ENCODE measurements at regions not wholly inside any gene's neighbourhood (a gene's known extent, or its start where the extent isn't known, plus 50 kb on each side); places are given as distances from the start of the nearest gene placed in this dataset.

- H3K36me3 Mint-ChIP-seq: no peaks in the 10 kb centered on the region
- Histone ChIP-seq H3K4me2 (replicated peaks; ENCODE audit: extremely low read depth, low read length, poor library complexity, severe bottlenecking) (no peak overlapping the region), H3K4me1 (ENCODE audit: control insufficient read depth in 1 of 2, insufficient read depth in 2 of 2, low read length in 2 of 2) (no peaks in the 10 kb centered on the region), H3K9me3 (replicated peaks in 1 of 2; ENCODE audit: control insufficient read depth in 1 of 2, insufficient read depth in 1 of 2, low read length in 2 of 2) (no peaks in the 10 kb centered on the region), H3K79me2 (ENCODE audit: insufficient read depth, low read length) (no peaks in the 10 kb centered on the region), H2AFZ (ENCODE audit: insufficient read depth, low read depth, low read length, poor library complexity, severe bottlenecking) (no peak overlapping the region), H3K36me3 (replicated peaks in 1 of 2; ENCODE audit: control insufficient read depth in 1 of 2, insufficient read depth in 2 of 2, low read length in 2 of 2) (no peaks in the 10 kb centered on the region), H3K27me3 (ENCODE audit: control insufficient read depth in 2 of 2, insufficient read depth in 2 of 2, low read length in 2 of 2) (no peaks in the 10 kb centered on the region), H3K4me3 (replicated peaks in 1 of 3; ENCODE audit: low read depth in 2 of 3, low read length in 3 of 3) (no peak overlapping the region), H3K9ac (ENCODE audit: insufficient read depth, low read length, poor library complexity, severe bottlenecking) (no peak overlapping the region), H3K27ac (ENCODE audit: low read depth in 1 of 2, low read length in 2 of 2) (no peak overlapping the region), H4K20me1 (ENCODE audit: insufficient read depth, low read length) (no peaks in the 10 kb centered on the region)
- no peaks in the 10 kb centered on the region for H3K27me3 Mint-ChIP-seq (ENCODE audit: low read depth in 3 of 3)
- no peak for DNase-seq
- H3K4me1 Mint-ChIP-seq: no peaks in the 10 kb centered on the region
- intact Hi-C loops (cut with micrococcal nuclease): no loop called here
- peaks cover 0 to 4% (median 2%) of the 10 kb centered on the region in 7 donors for H3K9me3 Mint-ChIP-seq
- WGBS (ENCODE audit: insufficient coverage): 80% methylated on average over 1 of the region's 6 CpGs
- H3K27ac Mint-ChIP-seq: no peak overlapping the region
- H3K4me3 Mint-ChIP-seq: no peak overlapping the region
- no peak for TF ChIP-seq CTCF (IDR thresholded peaks at IDR 0.05)
Observed at GRCh38 chr5:6920628-6921256, 207.5 kb downstream of the TENT4A start.

- no peak overlapping the region for H3K4me3 ChIP-seq (replicated peaks in 1 of 3; ENCODE audit: low read depth in 2 of 3, low read length in 3 of 3)
- intact Hi-C loops (cut with micrococcal nuclease): no loop called here
- TF ChIP-seq CTCF (IDR thresholded peaks at IDR 0.05): no peak
- WGBS (ENCODE audit: insufficient coverage): 75% methylated on average over 1 of the region's 1 CpG
- no peaks in the 10 kb centered on the region for H3K79me2 ChIP-seq (ENCODE audit: insufficient read depth, low read length)
- Mint-ChIP-seq H3K27ac (no peak overlapping the region), H3K27me3 (ENCODE audit: low read depth in 3 of 3) (no peaks in the 10 kb centered on the region), H3K9me3 (peaks cover 0 to 2% (median 2%) of the 10 kb centered on the region in 7 donors), H3K4me3 (no peak overlapping the region), H3K4me1 (no peaks in the 10 kb centered on the region), H3K36me3 (no peaks in the 10 kb centered on the region)
- H3K9me3 ChIP-seq (replicated peaks in 1 of 2; ENCODE audit: control insufficient read depth in 1 of 2, insufficient read depth in 1 of 2, low read length in 2 of 2): no peaks in the 10 kb centered on the region
- no peak for DNase-seq
- no peaks in the 10 kb centered on the region for H3K27me3 ChIP-seq (ENCODE audit: control insufficient read depth in 2 of 2, insufficient read depth in 2 of 2, low read length in 2 of 2)
- no peaks in the 10 kb centered on the region for H4K20me1 ChIP-seq (ENCODE audit: insufficient read depth, low read length)
- no peaks in the 10 kb centered on the region for H3K36me3 ChIP-seq (replicated peaks in 1 of 2; ENCODE audit: control insufficient read depth in 1 of 2, insufficient read depth in 2 of 2, low read length in 2 of 2)
- H2AFZ ChIP-seq (ENCODE audit: insufficient read depth, low read depth, low read length, poor library complexity, severe bottlenecking): no peak overlapping the region
- no peak overlapping the region for H3K27ac ChIP-seq (ENCODE audit: low read depth in 1 of 2, low read length in 2 of 2)
- no peaks in the 10 kb centered on the region for H3K4me1 ChIP-seq (ENCODE audit: control insufficient read depth in 1 of 2, insufficient read depth in 2 of 2, low read length in 2 of 2)
- H3K9ac ChIP-seq (ENCODE audit: insufficient read depth, low read length, poor library complexity, severe bottlenecking): no peak overlapping the region
- H3K4me2 ChIP-seq (replicated peaks; ENCODE audit: extremely low read depth, low read length, poor library complexity, severe bottlenecking): no peak overlapping the region
Observed at GRCh38 chr5:6926491-6927038, 213.3 kb downstream of the TENT4A start.
